Cardiac muscle cell (in vitro differentiated cells and primary cell): ENCODE measurements at regions not wholly inside any gene's neighbourhood (a gene's known extent, or its start where the extent isn't known, plus 50 kb on each side); places are given as distances from the start of the nearest gene placed in this dataset.

Source experiments
- DNase-seq, 2 donors: peaks; one replicate each; pipeline versions ENCODE4 v3.0.0 to v3.0.0-alpha.2; 2010 to 2017; ENCODE audit warnings: low read depth in 1 of 2, low spot score in 1 of 2
- H3K27ac ChIP-seq: fragments of 200-600 bp; sonication (generic); 2 replicates; pipeline ENCODE4 v1.5.1; 2016
- H3K27me3 ChIP-seq: fragments of 200-600 bp; sonication (generic); 2 replicates; pipeline ENCODE4 v1.6.0; 2016; ENCODE audit warnings: control low read depth
- H3K36me3 ChIP-seq: fragments of 200-600 bp; sonication (generic); 2 replicates; pipeline ENCODE4 v1.5.1; 2016; ENCODE audit warnings: control low read depth
- H3K4me1 ChIP-seq: fragments of 200-600 bp; sonication (generic); 2 replicates; pipeline ENCODE4 v1.8.1; 2017; ENCODE audit warnings: low read depth, mild to moderate bottlenecking, mixed run types
- H3K4me3 ChIP-seq: fragments of 200-600 bp; sonication (generic); 2 replicates; pipeline ENCODE4 v1.5.1; 2016; ENCODE audit warnings: mild to moderate bottlenecking
- H3K9me3 ChIP-seq: fragments of 200-600 bp; sonication (generic); 2 replicates; pipeline ENCODE4 v1.5.1; 2017; ENCODE audit warnings: low read depth, mild to moderate bottlenecking, control low read depth
- CTCF ChIP-seq: IDR thresholded peaks from 2 replicates; pipeline ENCODE4 v1.5.1; 2012; ENCODE audit warnings: low read depth, mild to moderate bottlenecking, low read length

DNA sequence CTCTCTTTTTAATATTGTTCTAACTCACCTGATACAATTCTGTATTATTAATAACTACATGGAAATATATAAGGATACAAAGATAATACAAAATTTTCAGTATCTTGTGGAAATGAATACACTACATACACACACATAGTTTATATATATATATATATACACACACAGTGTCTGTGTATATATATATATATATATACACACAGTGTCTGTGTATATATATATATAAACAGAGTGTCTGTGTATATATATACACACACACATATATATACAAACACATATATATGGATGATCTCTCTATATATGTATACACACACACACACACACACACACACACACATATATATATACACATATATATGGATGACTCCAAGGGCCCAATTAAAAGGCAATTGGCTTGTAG is 749.1 kb downstream of the DACH1 start:
- DNase-seq, result no peak
- Histone ChIP-seq H3K27me3 (no peaks in the 10 kb centered on the region), H3K27ac (no peak overlapping the region), H3K36me3 (no peaks in the 10 kb centered on the region), H3K4me1 (no peaks in the 10 kb centered on the region), H3K9me3 (no peaks in the 10 kb centered on the region), H3K4me3 (no peak overlapping the region)
- no peak for TF ChIP-seq CTCF

DNA sequence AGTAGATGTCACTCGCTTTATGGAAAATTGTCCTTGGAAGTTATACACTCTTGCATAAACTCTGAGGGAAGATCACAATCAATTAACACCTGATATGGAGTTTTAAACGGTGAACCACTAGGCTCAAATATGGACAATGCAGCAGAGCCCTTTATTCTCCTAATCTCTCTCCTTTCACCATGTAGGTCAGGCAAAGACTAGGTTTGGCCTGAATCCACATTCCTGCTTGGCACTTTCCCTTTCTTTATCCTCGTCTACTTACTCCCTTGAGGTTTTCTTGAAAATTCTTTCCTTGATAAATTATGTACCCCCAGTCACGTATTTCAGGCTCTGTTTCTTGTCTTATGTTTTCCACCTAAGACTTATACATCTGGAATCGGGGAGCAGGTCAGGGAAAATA is 751.7 kb downstream of the DACH1 start:
- Histone ChIP-seq H3K27me3 (no peaks in the 10 kb centered on the region), H3K27ac (no peak overlapping the region)

DNA sequence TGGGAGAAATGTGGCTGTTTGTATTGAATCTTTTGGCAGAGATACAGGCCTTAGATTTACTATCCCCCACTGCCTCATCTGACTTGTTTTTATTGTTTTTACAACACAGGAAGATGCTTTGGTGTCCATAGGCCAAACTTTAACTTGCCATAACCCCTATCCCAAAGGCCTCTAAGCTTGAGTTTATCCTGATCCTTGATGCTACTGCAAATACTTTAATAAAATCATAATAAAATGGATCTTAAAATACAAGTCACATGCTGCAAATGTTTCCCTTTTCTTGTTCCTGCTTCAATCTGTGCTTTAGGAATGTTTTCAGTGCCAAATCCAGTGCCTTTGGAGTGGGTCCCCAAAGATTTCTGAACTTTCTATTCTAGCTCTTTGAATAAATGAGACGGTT is 770.6 kb downstream of the DACH1 start:
- TF ChIP-seq CTCF, result no peak
- Histone ChIP-seq H3K27ac (no peak overlapping the region), H3K27me3 (no peaks in the 10 kb centered on the region), H3K4me1 (no peaks in the 10 kb centered on the region), H3K36me3 (no peaks in the 10 kb centered on the region), H3K9me3 (no peaks in the 10 kb centered on the region), H3K4me3 (no peak overlapping the region)
- no peak for DNase-seq

More for the DNA sequence above, 751.7 kb downstream of the DACH1 start:
- no peak for TF ChIP-seq CTCF
- no peak for DNase-seq
- Histone ChIP-seq H3K36me3 (no peaks in the 10 kb centered on the region), H3K4me1 (no peaks in the 10 kb centered on the region), H3K4me3 (no peak overlapping the region), H3K9me3 (no peaks in the 10 kb centered on the region)

GRCh38 chr13:71090990-71091389 is 776.0 kb downstream of the DACH1 start:
- DNase-seq, result no peak
- no peaks in the 10 kb centered on the region for H3K4me1 ChIP-seq
- H3K27ac ChIP-seq, result no peak overlapping the region
- no peaks in the 10 kb centered on the region for H3K36me3 ChIP-seq
- TF ChIP-seq CTCF, result no peak
- H3K9me3 ChIP-seq, result no peaks in the 10 kb centered on the region
- no peak overlapping the region for H3K4me3 ChIP-seq
- H3K27me3 ChIP-seq, result no peaks in the 10 kb centered on the region

DNA sequence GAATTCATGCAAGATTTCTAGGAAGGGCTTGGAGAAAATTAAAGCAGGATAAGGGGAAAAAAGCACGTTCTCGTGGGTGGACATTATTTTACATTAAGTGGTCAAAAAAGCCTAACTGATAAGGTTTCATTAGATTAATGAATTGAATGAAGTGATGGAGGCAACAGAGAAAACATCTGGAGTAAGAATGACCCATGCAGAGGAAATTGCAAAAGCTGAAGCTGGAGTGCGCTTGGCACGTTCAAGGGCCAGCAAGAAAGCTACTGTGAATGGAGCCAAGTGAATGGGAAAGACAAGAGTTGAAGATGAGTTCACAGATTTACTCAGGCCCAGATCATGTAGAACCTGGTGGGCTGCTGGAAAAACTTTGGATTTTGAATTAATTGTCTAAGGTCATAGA is 777.9 kb downstream of the DACH1 start:
- no peak for TF ChIP-seq CTCF
- Histone ChIP-seq H3K9me3 (no peaks in the 10 kb centered on the region), H3K27ac (no peak overlapping the region), H3K27me3 (no peaks in the 10 kb centered on the region), H3K4me3 (no peak overlapping the region), H3K36me3 (no peaks in the 10 kb centered on the region), H3K4me1 (no peaks in the 10 kb centered on the region)
- no peak for DNase-seq

DNA sequence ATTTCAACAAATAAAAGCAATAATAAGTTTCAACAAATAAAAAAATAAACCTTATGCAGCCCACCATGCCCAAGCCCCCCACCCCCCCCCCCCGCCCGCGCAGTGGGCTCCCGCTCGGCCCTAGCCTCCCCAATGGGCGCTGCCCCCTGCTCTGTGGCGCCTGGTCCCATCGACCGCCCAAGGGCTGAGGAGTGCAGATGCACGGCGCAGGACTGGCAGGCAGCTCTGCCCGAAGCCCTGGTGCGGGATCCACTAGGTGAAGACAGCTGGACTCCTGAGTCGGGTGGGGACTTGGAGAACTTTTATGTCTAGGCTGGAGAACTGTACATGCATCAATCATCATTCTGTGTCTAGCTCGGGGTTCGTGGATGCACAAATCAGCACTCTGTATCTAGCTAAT is 779.6 kb downstream of the DACH1 start:
- no peaks in the 10 kb centered on the region for H3K27me3 ChIP-seq
- no peak overlapping the region for H3K4me3 ChIP-seq
- no peak for DNase-seq
- TF ChIP-seq CTCF, result no peak
- H3K27ac ChIP-seq, result no peak overlapping the region
- no peaks in the 10 kb centered on the region for H3K9me3 ChIP-seq
- H3K36me3 ChIP-seq, result no peaks in the 10 kb centered on the region
- H3K4me1 ChIP-seq, result no peaks in the 10 kb centered on the region
